GM12874 (cell line): ENCODE measurements at regions not wholly inside any gene's neighbourhood (a gene's known extent, or its start where the extent isn't known, plus 50 kb on each side); places are given as distances from the start of the nearest gene placed in this dataset.

Experiments used
- CTCF ChIP-seq: IDR thresholded peaks from 2 replicates; pipeline ENCODE4 v1.5.1; 2011; ENCODE audit warnings: low read depth, mild to moderate bottlenecking, control low read depth, low read length, moderate library complexity; ENCODE audit not compliant: insufficient read depth

DNA sequence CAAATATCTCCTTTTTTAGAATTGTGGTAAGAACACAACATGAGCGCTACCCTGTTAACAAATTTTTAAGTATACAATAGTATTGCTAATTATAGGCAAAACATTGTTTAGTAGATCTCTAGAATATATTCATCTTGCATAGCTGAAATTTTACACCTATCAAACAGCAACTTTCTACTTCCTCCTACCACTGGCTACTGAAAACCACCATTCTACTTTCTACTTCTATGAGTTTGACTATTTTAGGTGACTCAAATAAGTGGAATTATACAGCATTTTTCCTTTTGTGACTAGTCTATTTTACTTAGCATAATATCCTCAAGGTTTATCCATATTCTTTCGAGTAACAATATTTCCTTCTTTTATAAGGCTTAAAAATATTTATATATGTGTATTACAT lies 128.4 kb downstream of the FAM76B start:
- no peak for TF ChIP-seq CTCF

- TF ChIP-seq CTCF = no peak
These were observed 129.5 kb downstream of the FAM76B start for GRCh38 chr11:95660038-95660437.

GRCh38 chr11:95659088-95659487 lies 130.5 kb downstream of the FAM76B start:
- no peak for TF ChIP-seq CTCF

- no peak for TF ChIP-seq CTCF
These were observed 134.0 kb downstream of the FAM76B start for GRCh38 chr11:95655536-95655935.

DNA sequence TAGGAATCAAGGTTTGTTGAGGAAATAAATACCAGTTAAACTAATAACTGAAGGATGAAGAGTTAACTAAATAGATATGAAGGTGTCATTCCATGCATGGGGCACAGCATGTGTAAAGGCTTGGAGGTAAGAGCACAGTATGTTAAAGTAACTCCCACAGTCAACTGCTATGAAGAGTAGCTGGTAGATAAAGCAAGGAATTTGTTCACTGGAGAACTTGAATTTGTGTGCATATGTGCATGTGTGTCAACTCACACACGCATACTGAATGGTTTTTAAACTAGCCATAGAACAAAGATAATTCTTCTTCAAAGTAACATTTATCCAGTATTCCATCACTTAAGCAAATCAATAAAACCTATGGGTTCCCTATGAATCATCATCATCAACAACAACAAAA lies 135.9 kb downstream of the FAM76B start:
- no peak for TF ChIP-seq CTCF

- no peak for TF ChIP-seq CTCF
These were observed 136.5 kb downstream of the FAM76B start for GRCh38 chr11:95653099-95653498.

GRCh38 chr11:95652002-95652472 lies 137.5 kb downstream of the FAM76B start:
- no peak for TF ChIP-seq CTCF

GRCh38 chr11:95650276-95650675 lies 139.3 kb downstream of the FAM76B start:
- no peak for TF ChIP-seq CTCF
